H1 (cell line): ENCODE measurements at regions not wholly inside any gene's neighbourhood (a gene's known extent, or its start where the extent isn't known, plus 50 kb on each side); places are given as distances from the start of the nearest gene placed in this dataset.

Source experiments
- CTCF ChIA-PET: fragments of 300-600 bp; sonication (Branson Sonifier 250); formaldehyde crosslinking; loops from one replicate; lab custom pipeline; 2021; ENCODE audit not compliant: partially characterized antibody; lab: Charles Lee
- POLR2A ChIA-PET: fragments of 300-600 bp; sonication (Branson Sonifier 250); formaldehyde crosslinking; loops from one replicate; lab custom pipeline; 2021; ENCODE audit warnings: inconsistent platforms; ENCODE audit not compliant: partially characterized antibody; lab: Charles Lee
- DNase-seq, 2 experiments: peaks; one replicate each; pipeline versions ENCODE4 v3.0.0 to v3.0.0-alpha.2; 2010 to 2022; ENCODE audit warnings: low spot score in 2 of 2, low read depth in 1 of 2, mixed read lengths in 1 of 2
- FAIRE-seq: peaks from 2 replicates; lab custom pipeline; 2011; peaks lifted over from hg19 to GRCh38; lab: Jason Lieb, UNC
- H2AFZ ChIP-seq: 2 replicates; pipeline ENCODE4 v1.8.1; 2012; ENCODE audit warnings: low read length, inconsistent platforms
- H2AK5ac ChIP-seq: 2 replicates; pipeline ENCODE4 v1.6.1; 2013; ENCODE audit warnings: low read depth, low read length
- H2BK120ac ChIP-seq: replicated peaks from 2 replicates; pipeline ENCODE3; 2013; ENCODE audit warnings: low read depth, low read length, inconsistent platforms
- H2BK12ac ChIP-seq: 2 replicates; pipeline ENCODE4 v1.6.1; 2013; ENCODE audit warnings: low read depth, low read length
- H2BK15ac ChIP-seq: 2 replicates; pipeline ENCODE4 v1.6.1; 2013; ENCODE audit warnings: low read length
- H2BK20ac ChIP-seq: 2 replicates; pipeline ENCODE4 v1.6.1; 2013; ENCODE audit warnings: low read length
- H2BK5ac ChIP-seq: 2 replicates; pipeline ENCODE4 v1.6.1; 2013; ENCODE audit warnings: low read depth, low read length
- H3K14ac ChIP-seq: 2 replicates; pipeline ENCODE4 v1.6.1; 2013; ENCODE audit warnings: inconsistent platforms; ENCODE audit not compliant: insufficient read length
- H3K18ac ChIP-seq: 2 replicates; pipeline ENCODE4 v1.6.1; 2013; ENCODE audit warnings: low read length; ENCODE audit errors: extremely low read depth
- H3K23ac ChIP-seq: 2 replicates; pipeline ENCODE4 v1.6.1; 2013; ENCODE audit warnings: inconsistent platforms; ENCODE audit not compliant: insufficient read length
- H3K23me2 ChIP-seq: 2 replicates; pipeline ENCODE4 v1.6.1; 2013; ENCODE audit warnings: low read depth, low read length
- H3K27ac ChIP-seq: 2 replicates; pipeline ENCODE4 v1.6.1; 2011; ENCODE audit warnings: low read depth, low read length, inconsistent platforms
- H3K27me3 ChIP-seq, 4 experiments: replicated peaks in 1 of 4; 1 replicate in 1 of 4; 2 replicates in 3 of 4; pipeline versions ENCODE4 v1.6.1 to v1.8.1; 2011 to 2013; ENCODE audit warnings: low read length in 3 of 4, mild to moderate bottlenecking in 3 of 4, inconsistent platforms in 2 of 4, mixed read lengths in 2 of 4, moderate library complexity in 1 of 4; ENCODE audit not compliant: control insufficient read depth in 3 of 4, insufficient read depth in 3 of 4; ENCODE audit errors: extremely low read depth in 1 of 4
- H3K36me3 ChIP-seq, 4 experiments: 2 replicates each; pipeline versions ENCODE4 v1.6.1 to v1.8.1; 2011 to 2013; ENCODE audit warnings: mild to moderate bottlenecking in 4 of 4, low read length in 3 of 4, moderate library complexity in 2 of 4, control low read depth in 1 of 4, inconsistent platforms in 1 of 4; ENCODE audit not compliant: insufficient read depth in 4 of 4, control insufficient read depth in 2 of 4
- H3K4ac ChIP-seq: replicated peaks from 2 replicates; pipeline ENCODE3; 2013; ENCODE audit warnings: low read length, low read depth, mixed read lengths, inconsistent platforms; ENCODE audit not compliant: insufficient read length
- H3K4me1 ChIP-seq, 4 experiments: replicated peaks in 1 of 4; 1 replicate in 1 of 4; 2 replicates in 3 of 4; pipeline versions ENCODE4 v1.6.1 to v1.8.1; 2011 to 2013; ENCODE audit warnings: low read length in 3 of 4, inconsistent platforms in 2 of 4, mixed read lengths in 1 of 4; ENCODE audit not compliant: insufficient read depth in 4 of 4, control insufficient read depth in 3 of 4
- H3K4me2 ChIP-seq, 2 experiments: 2 replicates each; pipeline versions ENCODE4 v1.6.1 to v1.8.1; 2011 to 2013; ENCODE audit warnings: low read depth in 2 of 2, low read length in 2 of 2, control low read depth in 1 of 2, inconsistent platforms in 1 of 2, mild to moderate bottlenecking in 1 of 2; ENCODE audit not compliant: insufficient read depth in 1 of 2
- H3K4me3 ChIP-seq, 4 experiments: fragments of 200-600, 300-600 bp in 1 of 4; sonication (generic), shearing (Covaris generic), sonication (Bioruptor Twin) in 1 of 4; 2 replicates each; pipeline versions ENCODE4 v1.5.1 to v1.8.1; 2011 to 2016; ENCODE audit warnings: low read length in 4 of 4, low read depth in 3 of 4, control low read depth in 2 of 4, inconsistent platforms in 2 of 4, mild to moderate bottlenecking in 2 of 4, mixed read lengths in 1 of 4, moderate library complexity in 1 of 4; ENCODE audit not compliant: insufficient read depth in 2 of 4; ENCODE audit errors: extremely low read depth in 1 of 4
- H3K56ac ChIP-seq: replicated peaks from 2 replicates; pipeline ENCODE3; 2013; ENCODE audit warnings: low read depth, mild to moderate bottlenecking, mixed read lengths, low read length, inconsistent platforms; ENCODE audit not compliant: insufficient read length
- H3K79me1 ChIP-seq: 2 replicates; pipeline ENCODE4 v1.6.1; 2013; ENCODE audit warnings: low read depth, low read length, control low read depth
- H3K79me2 ChIP-seq, 2 experiments: 2 replicates each; pipeline versions ENCODE4 v1.6.1 to v1.8.1; 2012 to 2013; ENCODE audit warnings: low read length in 2 of 2, mild to moderate bottlenecking in 2 of 2, inconsistent platforms in 1 of 2; ENCODE audit not compliant: insufficient read depth in 2 of 2, control insufficient read depth in 1 of 2
- H3K9ac ChIP-seq, 4 experiments: replicated peaks in 1 of 4; 1 replicate in 1 of 4; 2 replicates in 3 of 4; pipeline versions ENCODE4 v1.6.1 to v1.8.1; 2011 to 2013; ENCODE audit warnings: low read depth in 3 of 4, low read length in 3 of 4, control low read depth in 2 of 4, mild to moderate bottlenecking in 2 of 4, moderate library complexity in 2 of 4, inconsistent platforms in 1 of 4; ENCODE audit errors: extremely low read depth in 1 of 4
- H3K9me3 ChIP-seq, 2 experiments: 2 replicates each; pipeline versions ENCODE4 v1.6.1 to v1.8.1; 2012 to 2013; ENCODE audit warnings: mild to moderate bottlenecking in 2 of 2, moderate library complexity in 2 of 2, control low read depth in 1 of 2, inconsistent platforms in 1 of 2, low read depth in 1 of 2, low read length in 1 of 2, mixed read lengths in 1 of 2; ENCODE audit not compliant: insufficient read depth in 2 of 2
- H4K20me1 ChIP-seq, 2 experiments: replicated peaks in 1 of 2; 2 replicates each; pipeline versions ENCODE3 to v1.8.1; 2011 to 2013; ENCODE audit warnings: inconsistent platforms in 2 of 2, low read length in 2 of 2, mild to moderate bottlenecking in 1 of 2; ENCODE audit not compliant: insufficient read depth in 2 of 2, control insufficient read depth in 1 of 2
- H4K5ac ChIP-seq: 2 replicates; pipeline ENCODE4 v1.6.1; 2013; ENCODE audit warnings: low read length, low read depth, mixed read lengths, inconsistent platforms; ENCODE audit not compliant: insufficient read length
- H4K8ac ChIP-seq: 2 replicates; pipeline ENCODE4 v1.8.0; 2013; ENCODE audit warnings: mild to moderate bottlenecking, moderate library complexity, low read length, inconsistent platforms; ENCODE audit not compliant: insufficient read depth; ENCODE audit errors: extremely low read depth
- H4K91ac ChIP-seq: replicated peaks from 2 replicates; pipeline ENCODE3; 2013; ENCODE audit warnings: low read length, mixed read lengths, inconsistent platforms; ENCODE audit not compliant: insufficient read length
- NANOG ChIP-seq: IDR thresholded peaks from 2 replicates; pipeline ENCODE4 v1.6.1; 2011; ENCODE audit warnings: low read length, low read depth, mild to moderate bottlenecking, inconsistent platforms; ENCODE audit not compliant: insufficient read depth, poor library complexity, severe bottlenecking
- POU5F1 ChIP-seq: IDR thresholded peaks from 2 replicates; pipeline ENCODE4 v1.6.1; 2011; ENCODE audit warnings: low read depth, mild to moderate bottlenecking, low read length, moderate library complexity
- WGBS, 2 experiments: shearing (Covaris generic) in 1 of 2; methylation state at CpG; one replicate each; pipeline versions ENCODE4 v1.1.6 to v1.1.7; 2013 to 2015; ENCODE audit warnings: low lambda C conversion rate in 2 of 2, mixed read lengths in 2 of 2, inconsistent platforms in 1 of 2, low coverage in 1 of 2, missing lambda C conversion rate in 1 of 2; ENCODE audit not compliant: insufficient replicate concordance in 2 of 2, insufficient coverage in 1 of 2, insufficient read length in 1 of 2; ENCODE audit errors: extremely low coverage in 1 of 2, missing lambda C conversion rate in 1 of 2; 5-methylcytosine and 5-hydroxymethylcytosine counted together

DNA sequence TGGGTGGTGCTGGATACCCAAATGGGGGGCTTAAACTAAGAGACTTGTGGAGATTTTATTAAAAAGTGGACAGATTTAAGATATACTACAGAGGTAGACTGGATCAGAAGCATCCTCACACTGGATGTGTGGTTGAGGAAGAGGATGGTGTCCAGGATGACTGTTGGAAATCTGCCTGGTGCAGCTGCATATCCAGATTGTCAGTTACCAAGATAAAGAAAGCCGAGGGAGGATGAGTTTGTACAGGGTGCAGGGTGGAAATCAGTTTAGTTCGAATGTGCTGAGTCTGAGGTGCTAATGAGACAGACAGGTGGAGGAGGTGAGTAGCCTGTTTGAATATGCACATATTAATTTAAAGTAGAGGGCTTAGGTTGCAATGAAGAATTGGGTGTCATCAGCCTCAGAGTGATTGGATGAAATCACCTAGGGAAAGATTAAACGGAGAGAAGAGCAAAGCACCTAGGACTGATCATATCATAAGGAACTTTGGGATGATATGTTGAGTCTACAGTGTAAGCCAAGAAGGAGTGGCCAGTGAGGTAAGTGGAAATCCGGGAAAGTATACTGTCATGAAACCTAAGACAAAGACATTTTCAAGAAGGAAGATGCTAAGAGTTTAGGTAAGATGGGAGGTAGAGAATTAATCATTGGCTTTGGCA, 74.1 kb upstream of the GOLGA8B start:
- no peak for FAIRE-seq
- H2AK5ac ChIP-seq, result peak overlapping the region; percentile 15; the same call in 1 of the 2 replicates
- ChIA-PET POLR2A (no interaction called here), CTCF (no interaction called here)
- H3K27me3 ChIP-seq, result no peaks in the 10 kb centered on the region
- no peaks in the 10 kb centered on the region for H3K79me1 ChIP-seq
- H2BK120ac ChIP-seq, result peak overlapping the region; percentile 38
- no peak overlapping the region for H3K23ac ChIP-seq
- H3K4me3 ChIP-seq, result no peak overlapping the region
- H3K14ac ChIP-seq, result no peak overlapping the region
- H3K18ac ChIP-seq, result no peak overlapping the region
- no peak overlapping the region for H3K27ac ChIP-seq
- H4K20me1 ChIP-seq, result no peaks in the 10 kb centered on the region
- no peak overlapping the region for H2BK15ac ChIP-seq
- H2BK5ac ChIP-seq, result no peak overlapping the region
- H3K4me2 ChIP-seq, result peak overlapping the region; percentile 21 to 66; a peak in 3 of 4 replicates
- H4K5ac ChIP-seq, result no peak overlapping the region
- no peak overlapping the region for H4K91ac ChIP-seq
- no peak for DNase-seq
- peak overlapping the region; percentile 75; the same call in 1 of the 2 replicates for H2BK12ac ChIP-seq
- no peaks in the 10 kb centered on the region for H3K79me2 ChIP-seq
- H3K4me1 ChIP-seq, result peaks cover 0 to 7% (median 2%) of the 10 kb centered on the region in 4 experiments; a peak in 3 of 7 replicates
- TF ChIP-seq POU5F1 (peak; percentile 17; the same call in 1 of the 2 replicates), NANOG (no peak)
- no peak overlapping the region for H3K4ac ChIP-seq
- 0 out of 2 replicates have a peak, but pooled peaks cover 3% of the 10 kb centered on the region for H3K23me2 ChIP-seq
- no peaks in the 10 kb centered on the region; a peak in 1 of 4 replicates for H3K9me3 ChIP-seq
- H3K56ac ChIP-seq, result no peak overlapping the region
- no peak overlapping the region for H3K9ac ChIP-seq
- no peak overlapping the region for H2BK20ac ChIP-seq
- H2AFZ ChIP-seq, result peak overlapping the region; percentile 3; the same call in 1 of the 2 replicates
- no peak overlapping the region for H4K8ac ChIP-seq
- 78% methylated on average over 4 of the region's 4 CpGs; no CpG with 5 or more reads in 1 of the 2 experiments for WGBS, 2 experiments
- H3K36me3 ChIP-seq, result no peaks in the 10 kb centered on the region
